HG03342 (cell line): ENCODE measurements at regions not wholly inside any gene's neighbourhood (a gene's known extent, or its start where the extent isn't known, plus 50 kb on each side); places are given as distances from the start of the nearest gene placed in this dataset.
A peak's percentile ranks its signal among the peaks of the same experiment; 100 is the strongest.
"Not testable (repeated sequence)": the region's sequence is repeated elsewhere in the genome, so short reads cannot be mapped to it uniquely, and the experiment has no call there.

Source experiments
- ATAC-seq: cut with Tn5 transposase; IDR thresholded peaks from one replicate; pipeline ENCODE4 v1.9.1; 2021; ENCODE audit warnings: mild to moderate bottlenecking, moderate library complexity; ENCODE audit not compliant: unreplicated experiment

- ATAC-seq: no peak
Measured at GRCh38 chr4:171378323-171378722, 434.9 kb upstream of the GALNTL6 start.

DNA sequence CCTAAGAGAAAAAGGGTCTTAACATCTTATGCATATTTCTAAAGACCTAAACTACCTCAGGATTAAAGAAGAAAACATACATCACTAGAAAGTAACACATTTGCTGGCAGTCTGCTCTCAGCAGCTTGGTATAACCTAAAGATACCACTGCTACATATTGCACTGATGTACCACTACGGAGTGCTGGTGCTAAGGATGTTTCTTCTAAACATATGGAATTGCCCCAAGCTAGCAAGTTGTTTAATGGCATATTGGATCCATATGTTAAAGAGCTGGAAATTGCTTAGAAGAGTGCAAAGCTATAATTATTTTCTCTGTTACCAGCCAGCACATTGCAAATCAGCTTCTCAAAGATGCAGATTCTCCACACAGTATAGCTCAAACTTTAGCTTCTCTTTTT, 436.5 kb upstream of the GALNTL6 start:
- ATAC-seq: no peak

GRCh38 chr4:171353535-171353934, 459.7 kb upstream of the GALNTL6 start:
- ATAC-seq: no peak

DNA sequence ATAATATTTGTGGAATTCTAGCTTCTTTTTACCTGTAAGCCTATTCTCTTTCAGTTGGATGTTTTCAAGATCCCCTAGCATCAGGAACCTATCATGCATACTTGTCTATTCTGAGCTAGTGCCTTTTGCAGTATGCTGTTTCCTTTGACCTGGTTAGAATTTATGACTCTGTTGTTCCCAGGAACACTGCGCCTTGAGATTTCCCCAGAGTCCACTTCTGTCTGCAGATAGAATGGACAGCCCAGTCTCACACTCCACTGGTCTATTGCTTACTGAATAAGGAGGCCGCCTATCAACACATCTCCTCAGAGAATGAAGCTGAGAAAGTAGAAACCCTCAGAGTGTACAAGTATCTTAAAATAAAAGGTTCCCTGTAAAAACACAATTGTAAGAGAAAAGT, 465.1 kb upstream of the GALNTL6 start:
- ATAC-seq: no peak

GRCh38 chr4:171342646-171343045, 470.6 kb upstream of the GALNTL6 start:
- no peak for ATAC-seq

DNA sequence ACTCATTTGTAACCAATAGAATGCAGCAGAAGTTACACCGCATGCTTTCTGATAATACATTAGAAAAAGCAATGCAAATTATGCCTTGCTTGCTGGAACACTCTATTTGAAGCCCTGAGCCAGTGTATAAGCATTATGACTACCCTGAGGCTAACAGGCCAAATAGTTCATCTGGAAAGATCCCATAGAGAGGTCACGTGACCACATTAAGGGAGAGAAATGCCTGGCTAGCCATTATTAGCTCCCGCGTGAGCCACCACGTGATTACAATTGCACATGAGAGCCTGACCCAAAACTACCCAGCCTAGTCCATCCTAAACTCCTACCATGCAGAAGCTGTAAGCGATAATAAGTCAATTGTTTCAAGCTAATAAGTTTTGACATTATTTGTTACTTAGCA, 472.9 kb upstream of the GALNTL6 start:
- ATAC-seq: no peak

GRCh38 chr4:171334549-171334948, 478.7 kb upstream of the GALNTL6 start:
- peak; percentile 81 for ATAC-seq

DNA sequence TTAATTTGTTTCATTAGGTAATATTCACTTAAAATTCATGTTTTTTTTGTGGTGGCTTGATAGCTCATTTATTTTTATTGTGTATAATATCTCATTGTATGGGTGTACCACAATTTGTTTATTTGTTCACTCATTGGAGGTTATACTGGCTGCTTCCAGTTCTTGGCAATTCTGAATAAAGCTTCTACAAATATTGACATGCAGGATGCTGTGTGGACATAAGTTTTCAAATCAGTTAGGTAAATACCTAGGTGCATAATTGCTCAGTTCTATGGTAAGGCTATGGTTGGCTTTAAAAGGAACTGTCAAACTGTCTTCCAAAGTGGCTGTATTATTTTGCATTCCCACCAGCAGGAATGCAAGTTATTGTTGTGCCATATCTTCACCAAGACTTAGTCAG, 504.5 kb upstream of the GALNTL6 start:
- ATAC-seq: no peak

DNA sequence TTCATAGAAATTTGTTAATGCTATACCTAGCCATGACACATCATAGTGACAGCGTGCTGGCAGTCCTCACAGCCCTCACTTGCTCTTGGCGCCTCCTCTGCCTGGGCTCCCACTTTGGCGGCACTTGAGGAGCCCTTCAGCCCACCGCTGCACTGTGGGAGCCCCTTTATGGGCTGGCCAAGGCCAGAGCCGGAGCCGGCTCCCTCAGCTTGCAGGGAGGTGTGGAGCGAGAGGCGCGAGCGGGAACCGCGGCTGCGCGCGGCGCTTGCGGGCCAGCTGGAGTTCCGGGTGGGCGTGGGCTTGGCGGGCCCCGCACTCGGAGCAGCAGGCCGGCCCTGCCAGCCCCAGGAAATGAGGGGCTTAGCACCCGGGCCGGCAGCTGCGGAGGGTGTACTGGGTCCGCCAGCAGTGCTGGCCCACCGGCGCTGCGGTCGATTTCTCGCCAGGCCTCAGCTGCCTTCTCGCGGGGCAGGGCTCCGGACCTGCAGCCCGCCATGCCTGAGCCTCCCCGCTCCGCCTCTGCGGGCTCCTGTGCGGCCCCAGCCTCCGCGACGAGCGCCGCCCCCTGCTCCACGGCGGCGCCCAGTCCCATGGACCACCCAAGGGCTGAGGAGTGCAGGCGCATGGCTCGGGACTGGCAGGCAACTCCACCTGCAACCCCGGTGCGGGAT, 515.0 kb upstream of the GALNTL6 start:
- ATAC-seq: not testable (repeated sequence)

DNA sequence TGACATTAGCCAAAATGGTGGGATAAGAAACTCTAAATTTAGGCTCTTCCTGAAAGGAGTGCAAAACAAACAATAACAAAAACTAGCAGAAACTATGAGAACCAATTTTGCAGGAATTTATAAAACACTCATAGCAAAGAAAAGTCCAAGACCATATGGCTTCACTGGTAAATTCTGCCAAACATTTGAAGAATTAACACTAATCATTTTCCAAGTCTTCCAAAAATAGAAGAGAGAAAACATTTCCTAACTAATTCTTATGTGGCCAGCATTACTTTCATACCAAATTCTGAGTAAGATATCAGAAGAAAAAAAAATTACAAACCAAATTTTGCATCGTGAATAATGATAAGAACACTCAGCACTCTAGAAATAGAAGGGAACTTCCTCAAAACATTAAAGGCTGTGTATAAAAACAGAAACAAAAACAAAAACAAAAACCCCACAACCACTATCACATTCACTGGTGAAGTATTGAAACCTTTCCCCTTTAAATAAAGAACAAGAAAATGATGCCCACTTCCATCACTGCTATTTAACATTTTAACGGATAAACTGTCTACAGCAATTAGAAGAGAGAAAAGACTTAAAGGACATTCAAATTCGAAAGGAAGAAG, 524.3 kb upstream of the GALNTL6 start:
- ATAC-seq: peak; percentile 66

- no peak for ATAC-seq
Measured at GRCh38 chr4:171281359-171281758, 531.8 kb upstream of the GALNTL6 start.

GRCh38 chr4:171279131-171279530, 534.1 kb upstream of the GALNTL6 start:
- ATAC-seq: no peak

DNA sequence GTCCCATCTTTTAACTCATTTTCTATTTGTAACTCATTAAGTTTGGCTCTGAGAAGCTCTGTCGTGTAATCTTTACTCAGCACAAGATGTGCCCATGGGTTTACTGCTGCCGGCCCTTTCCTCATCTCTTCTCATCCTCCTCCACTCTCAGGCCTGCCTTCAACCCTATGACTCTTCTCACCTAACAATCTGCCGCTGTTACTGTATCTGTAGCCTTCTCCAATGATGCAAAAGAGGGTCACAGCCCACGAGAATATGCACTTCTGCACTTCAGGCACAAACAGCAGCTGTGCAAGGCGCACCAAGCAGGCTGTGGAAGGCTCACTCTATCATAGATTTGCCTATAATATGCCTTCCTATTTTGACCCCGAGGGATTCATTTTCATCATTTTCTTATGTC, 546.5 kb upstream of the GALNTL6 start:
- ATAC-seq: no peak

GRCh38 chr4:171265190-171265818, 547.9 kb upstream of the GALNTL6 start:
- no peak for ATAC-seq

DNA sequence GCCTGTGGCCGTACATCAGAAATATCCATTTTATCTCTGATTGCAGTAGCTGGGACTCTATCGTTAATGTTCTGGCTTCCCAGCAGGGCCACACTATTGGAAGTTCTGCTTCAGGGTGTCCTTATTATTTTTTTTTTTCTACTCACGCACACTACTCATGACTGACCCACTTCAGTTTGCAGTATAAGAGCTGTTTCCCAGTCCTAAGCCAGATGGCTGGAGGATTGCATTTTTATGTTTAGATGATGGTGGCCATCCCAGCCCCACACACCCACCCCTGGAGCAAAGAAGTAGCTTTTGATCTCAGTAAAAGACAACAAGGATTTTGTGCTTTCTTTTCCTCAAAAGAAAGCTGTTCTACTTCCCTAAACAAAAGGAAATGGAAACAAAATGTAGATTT, 557.0 kb upstream of the GALNTL6 start:
- ATAC-seq: no peak

DNA sequence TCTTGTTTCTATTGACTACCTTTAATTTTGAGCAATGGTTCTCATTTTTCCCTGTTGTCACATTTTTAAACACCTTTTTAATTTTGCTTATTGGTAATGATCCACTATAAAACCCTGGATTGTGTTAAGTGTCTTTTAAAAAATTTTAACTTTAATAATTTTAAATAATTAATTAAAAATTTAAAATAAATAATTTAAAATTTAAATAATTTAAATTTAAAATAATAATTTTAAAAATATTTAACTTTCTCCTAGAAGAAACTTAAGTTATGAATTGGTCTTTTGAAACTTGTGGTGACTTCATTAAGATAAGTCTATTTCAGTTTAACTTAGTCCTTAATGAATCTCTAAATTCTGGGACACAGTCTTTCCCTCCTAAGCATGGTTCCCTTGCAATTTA, 566.3 kb upstream of the GALNTL6 start:
- ATAC-seq: no peak

GRCh38 chr4:171242831-171243230, 570.4 kb upstream of the GALNTL6 start:
- no peak for ATAC-seq

GRCh38 chr4:171239196-171239595, 574.0 kb upstream of the GALNTL6 start:
- no peak for ATAC-seq

DNA sequence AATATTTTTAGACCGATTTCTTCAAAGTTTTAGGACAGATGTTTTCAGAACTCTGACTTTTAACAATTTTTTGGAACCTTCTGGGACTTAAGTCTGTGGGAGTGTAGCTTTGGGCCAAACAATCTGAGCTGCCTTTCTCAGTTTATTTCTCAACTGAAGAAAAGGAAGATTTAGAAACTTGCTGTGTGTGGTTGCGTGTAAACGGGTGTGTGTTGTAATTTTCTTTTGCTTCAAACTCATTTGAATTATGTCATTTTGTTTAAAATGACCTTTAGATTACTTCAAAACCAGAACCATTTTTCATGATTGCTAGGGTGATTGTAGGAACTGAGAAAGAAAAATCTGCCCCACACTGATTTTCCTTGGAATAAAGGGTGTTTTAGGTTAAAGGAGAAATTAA, 577.7 kb upstream of the GALNTL6 start:
- no peak for ATAC-seq

DNA sequence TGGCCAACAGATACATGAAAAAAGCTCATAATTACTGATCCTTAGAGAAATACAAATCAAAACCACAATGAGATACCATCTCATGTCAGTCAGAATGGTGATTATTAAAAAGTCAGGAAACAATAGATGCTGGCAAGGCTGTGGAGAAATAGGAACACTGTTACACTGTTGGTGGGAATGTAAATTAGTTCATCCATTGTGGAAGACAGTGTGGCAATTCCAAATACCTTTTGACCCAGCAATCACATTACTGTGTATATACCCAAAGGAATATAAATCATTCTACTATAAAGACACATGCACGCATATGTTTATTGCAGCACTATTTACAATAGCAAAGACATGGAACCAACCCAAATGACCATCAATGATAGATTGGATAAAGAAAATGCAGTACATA, 583.9 kb upstream of the GALNTL6 start:
- ATAC-seq: not testable (repeated sequence)

DNA sequence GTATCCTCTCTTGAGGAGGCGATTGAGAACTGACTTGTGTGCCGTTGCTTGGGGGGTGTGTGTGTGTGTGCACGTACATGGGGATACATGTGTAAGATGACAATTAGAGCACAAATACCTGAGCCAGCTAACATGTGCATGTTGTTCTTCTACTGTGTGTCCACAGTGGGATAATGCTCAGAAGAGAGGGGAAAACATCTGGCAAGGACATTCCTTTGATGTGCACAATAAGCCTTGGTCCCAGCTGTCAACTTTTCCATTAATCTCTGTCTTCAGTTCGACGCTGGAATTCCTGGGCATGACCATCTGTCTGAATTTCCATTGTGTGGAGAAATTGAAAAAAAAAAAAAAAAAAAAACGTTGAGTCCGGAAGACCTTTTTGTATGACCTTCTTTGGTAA, 592.0 kb upstream of the GALNTL6 start:
- ATAC-seq: no peak

DNA sequence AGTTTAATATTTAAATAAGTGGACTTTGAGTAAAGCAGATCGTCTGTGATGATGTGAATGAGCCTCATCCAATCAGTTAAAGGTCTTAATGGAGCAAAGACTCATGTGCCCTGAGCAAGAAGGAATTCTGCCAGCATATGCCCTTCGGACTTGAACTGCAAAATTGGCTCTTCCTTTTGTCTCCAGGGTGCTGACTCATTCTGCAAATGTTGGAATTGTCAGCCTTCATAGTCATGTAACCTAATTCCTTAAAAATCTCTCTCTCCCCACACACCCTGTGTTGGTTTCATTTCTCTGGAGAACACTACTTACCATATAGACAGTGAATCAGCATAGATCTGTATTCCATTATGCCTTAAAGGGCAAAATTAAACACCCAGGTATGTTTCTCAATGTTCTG, 609.8 kb upstream of the GALNTL6 start:
- no peak for ATAC-seq
